HG03565 (cell line): ENCODE measurements at regions not wholly inside any gene's neighbourhood (a gene's known extent, or its start where the extent isn't known, plus 50 kb on each side); places are given as distances from the start of the nearest gene placed in this dataset.

Experiments used
- ATAC-seq: cut with Tn5 transposase; IDR thresholded peaks from one replicate; pipeline ENCODE4 v1.9.1; 2021; ENCODE audit warnings: mild to moderate bottlenecking, moderate library complexity; ENCODE audit not compliant: unreplicated experiment

DNA sequence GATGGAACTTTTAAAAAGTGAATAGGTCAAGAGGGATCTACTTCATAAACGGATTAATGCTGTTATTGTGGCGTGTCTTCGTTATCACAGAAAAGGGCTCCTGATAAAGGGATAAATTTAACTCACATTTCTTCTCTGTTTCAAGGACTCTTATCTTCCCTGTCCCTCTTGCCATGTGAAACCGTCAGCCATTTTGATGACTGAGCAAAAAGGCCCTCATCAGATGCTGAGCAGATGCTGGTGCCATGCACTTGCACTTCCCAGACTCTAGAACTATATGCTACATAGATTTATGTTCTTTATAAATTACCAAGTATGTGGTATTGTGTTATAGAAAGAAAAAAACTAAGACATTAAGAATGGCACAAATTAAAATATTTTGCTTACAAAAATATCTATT is 1011.8 kb upstream of the GBE1 start:
- ATAC-seq = no peak

DNA sequence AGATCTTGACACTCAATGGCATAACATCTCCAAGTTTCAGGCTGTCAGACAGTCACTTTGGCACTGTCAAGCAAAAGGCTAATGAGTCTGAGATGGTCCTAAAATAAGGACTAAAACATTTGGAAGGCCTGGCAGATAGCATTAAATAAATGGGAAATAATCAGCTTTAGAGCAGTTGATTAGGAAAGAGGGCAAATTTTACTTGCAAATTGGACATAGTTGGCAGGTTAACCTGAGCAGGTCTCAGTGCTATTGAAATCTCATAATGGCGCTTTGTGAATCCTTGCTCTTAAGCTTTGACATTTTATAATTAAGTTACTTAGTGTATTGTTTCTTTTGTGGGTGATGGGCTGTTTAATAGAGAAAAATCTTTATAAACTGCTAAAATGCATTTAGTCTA is 1003.1 kb upstream of the GBE1 start:
- ATAC-seq = no peak

DNA sequence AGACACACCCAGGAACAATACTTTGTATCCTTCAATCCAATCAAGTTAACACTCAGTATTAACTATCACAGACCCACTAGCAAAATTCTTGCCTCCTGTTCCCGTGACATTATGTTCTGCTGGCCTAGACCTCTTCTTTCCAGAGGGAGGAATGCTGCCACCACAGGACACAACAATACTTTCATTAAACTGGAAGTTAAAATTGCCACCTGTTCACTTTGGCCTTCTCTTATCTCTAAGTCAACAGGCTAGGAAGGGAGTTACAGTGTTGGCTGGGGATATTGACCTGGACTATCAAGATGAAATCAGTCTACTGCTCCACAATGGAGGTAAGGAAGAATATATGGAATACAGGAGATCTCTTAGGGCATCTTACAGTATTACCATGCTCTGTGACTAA is 1000.4 kb upstream of the GBE1 start:
- ATAC-seq = no peak

DNA sequence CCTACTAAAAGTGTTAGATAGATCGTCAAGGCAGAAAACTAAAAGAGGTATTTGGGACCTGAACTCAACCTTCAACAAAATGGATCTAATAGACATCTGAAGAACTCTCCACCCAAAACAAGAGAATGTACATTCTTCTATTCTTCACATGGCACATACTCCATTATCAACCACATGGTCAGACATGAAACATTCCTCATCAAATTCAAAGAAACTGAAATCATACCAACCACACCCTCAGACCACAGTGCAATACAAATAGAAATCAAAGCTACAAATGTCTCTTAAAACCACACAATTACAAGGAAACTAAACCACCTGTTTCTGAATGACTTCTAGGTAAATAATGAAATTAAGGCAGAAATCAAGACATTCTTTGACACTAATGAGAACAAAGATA is 984.1 kb upstream of the GBE1 start:
- no peak for ATAC-seq

GRCh38 chr3:82743196-82743595 is 981.8 kb upstream of the GBE1 start:
- no peak for ATAC-seq

DNA sequence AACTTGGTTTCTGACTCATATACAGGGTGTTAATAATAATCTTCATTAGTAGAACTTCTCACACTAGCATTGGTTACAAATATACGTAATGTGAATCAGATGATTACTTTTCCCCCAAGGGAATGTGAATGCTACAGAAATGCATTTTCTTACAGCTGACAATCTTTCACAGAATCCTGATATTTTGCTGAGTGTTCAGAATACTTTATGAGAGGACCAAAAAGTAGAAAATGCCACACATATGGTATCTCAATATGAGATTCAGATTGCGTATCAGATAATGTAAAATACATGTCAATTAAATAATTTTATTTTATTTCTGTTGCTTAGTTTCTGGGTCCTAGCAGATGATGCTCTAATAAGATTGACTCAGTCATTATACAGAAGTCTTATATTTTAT is 979.9 kb upstream of the GBE1 start:
- no peak for ATAC-seq

GRCh38 chr3:82739390-82739789 is 977.9 kb upstream of the GBE1 start:
- ATAC-seq = no peak

GRCh38 chr3:82736696-82737277 is 975.3 kb upstream of the GBE1 start:
- no peak for ATAC-seq

GRCh38 chr3:82715091-82715856 is 953.8 kb upstream of the GBE1 start:
- no peak for ATAC-seq

DNA sequence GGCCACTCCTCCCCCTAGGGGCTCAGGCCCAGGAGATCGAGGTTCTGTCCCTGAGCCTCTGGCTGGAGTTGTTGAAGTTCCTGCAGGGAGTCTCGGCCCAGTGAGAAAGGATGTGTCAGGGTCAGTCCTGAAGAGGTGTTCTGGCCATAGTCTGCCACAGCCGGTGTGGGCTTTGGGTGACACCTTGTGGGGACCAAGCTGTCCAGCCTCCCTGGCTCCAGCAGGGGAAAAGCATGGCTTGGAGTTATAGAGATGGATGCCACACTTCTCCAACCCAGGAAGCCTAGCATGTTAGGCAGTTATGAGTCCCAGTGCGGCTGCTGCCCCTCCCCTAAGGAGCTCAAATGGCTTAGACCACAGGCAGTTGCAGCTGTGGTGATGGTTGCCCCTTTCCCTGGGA is 945.6 kb upstream of the GBE1 start:
- no peak for ATAC-seq

DNA sequence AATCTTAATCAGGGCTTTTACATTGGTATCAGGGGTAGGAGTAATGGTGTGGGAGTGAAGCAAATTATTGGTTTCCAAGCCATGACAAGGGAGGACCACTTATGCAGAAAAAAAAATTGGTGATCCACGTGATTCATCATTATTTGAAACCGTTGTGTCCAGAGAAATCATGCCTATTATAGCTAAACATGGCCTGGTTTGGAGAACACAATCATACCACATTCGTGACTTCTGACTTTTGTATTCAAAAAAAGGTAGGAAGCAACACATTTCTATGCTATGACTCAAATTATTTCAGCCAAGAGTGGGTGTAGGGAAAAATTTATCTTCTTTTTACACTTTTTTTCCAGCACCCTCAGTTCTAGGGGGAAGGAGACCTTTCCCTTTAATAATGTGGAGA is 924.3 kb upstream of the GBE1 start:
- ATAC-seq = no peak

DNA sequence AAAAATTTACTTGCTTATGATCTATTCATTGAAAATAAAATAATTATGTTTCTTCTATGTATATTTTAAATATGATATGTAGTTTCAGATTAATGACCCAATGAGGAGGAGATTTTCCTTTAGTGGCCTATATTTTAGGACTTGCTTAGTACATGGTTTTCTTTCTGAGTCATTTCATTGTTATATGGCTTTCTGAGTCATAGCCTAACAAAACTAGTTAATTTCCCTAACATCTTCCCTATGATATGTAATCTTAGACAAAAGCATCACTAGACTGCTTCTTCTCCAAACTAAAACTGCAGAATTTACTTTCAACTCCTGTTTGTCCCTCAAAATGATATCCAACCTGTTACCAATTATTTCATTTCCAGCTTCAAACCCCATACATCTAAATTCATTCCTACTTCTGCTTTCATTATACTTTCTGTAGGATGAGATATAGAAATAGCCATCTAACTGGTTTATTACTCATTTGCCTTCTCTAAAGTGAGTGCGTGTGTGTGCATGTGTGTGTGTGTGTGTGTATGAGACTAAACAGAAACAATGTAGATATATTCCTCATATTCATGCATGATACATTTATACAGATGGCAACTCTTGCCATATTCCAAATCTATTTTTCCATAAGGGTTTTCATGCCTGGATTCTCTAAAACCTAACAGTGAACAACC is 915.0 kb upstream of the GBE1 start:
- no peak for ATAC-seq

DNA sequence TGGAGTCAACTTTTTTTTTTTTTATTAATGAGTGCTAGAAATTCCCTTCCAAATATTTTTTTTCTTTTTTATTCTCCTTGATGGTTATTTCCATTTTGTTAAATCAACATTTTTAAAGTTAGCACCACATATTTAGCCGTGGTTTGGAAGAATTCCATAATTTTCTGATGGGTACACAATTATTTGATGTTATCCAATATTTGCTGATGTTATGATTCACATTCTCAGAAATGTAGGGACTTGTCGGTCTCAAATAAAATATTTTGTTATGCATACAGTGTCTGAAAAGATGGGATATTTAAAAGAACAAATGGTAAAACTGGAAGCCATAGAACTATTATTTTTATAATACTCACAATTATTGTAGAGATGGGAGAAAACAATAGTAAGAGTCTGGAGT is 911.5 kb upstream of the GBE1 start:
- ATAC-seq = no peak

GRCh38 chr3:82671466-82671865 is 910.0 kb upstream of the GBE1 start:
- ATAC-seq = no peak

DNA sequence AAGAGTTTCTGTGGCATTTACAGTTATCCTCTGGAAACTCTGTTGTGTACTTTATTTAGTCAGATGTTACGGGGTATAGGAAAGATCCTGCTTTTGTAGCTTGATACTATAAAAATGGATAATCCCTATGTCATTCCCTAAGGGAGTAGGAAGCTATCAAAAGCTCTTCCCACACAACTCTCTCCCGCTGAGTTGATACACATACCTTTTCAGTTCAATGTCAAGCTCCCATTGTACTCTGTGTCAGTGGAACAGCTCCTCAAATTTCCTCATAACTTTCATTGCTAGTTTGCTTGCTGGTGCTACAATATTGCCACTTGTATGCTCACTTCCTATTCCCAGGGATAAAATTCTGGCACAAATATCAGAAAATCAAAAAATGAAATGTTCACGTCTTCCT is 893.3 kb upstream of the GBE1 start:
- ATAC-seq = no peak

DNA sequence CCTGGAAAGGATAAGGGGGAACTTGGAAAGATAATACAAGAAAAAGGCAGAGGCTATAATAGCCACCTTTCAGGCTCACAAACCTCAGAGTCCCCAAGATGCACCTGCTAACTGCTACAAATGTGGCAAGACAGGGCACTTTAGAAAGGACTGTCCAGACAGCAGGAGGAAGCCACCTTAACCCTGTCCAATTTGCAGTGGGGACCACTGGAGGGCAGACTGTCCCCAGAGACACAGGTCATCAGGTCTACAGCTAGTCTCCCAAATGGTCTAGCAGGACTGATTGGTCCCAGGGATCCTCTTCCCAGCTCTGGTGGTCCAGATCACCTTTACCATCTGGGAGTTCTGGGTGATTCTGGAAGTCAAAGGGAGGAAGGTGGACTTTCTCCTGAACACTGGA is 882.5 kb upstream of the GBE1 start:
- no peak for ATAC-seq

DNA sequence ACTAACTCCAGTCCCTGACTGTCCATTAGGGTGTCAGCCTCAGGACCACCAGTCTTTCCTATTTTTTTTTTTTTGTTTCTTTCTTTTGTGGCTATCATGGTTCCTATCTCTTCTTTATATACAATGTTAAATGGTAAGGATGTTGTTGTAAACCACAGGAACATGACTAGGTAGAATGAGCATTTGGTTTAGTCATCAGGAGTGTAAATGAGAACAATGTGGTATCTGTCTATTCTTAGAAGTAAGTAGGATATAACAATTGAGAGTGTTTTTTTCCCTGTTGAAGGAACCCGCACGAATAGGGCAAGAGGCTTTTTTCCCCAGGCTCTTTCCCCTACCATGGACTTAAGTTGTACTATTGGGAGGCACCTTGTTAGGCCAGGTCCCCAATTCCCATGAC is 880.3 kb upstream of the GBE1 start:
- ATAC-seq = no peak

DNA sequence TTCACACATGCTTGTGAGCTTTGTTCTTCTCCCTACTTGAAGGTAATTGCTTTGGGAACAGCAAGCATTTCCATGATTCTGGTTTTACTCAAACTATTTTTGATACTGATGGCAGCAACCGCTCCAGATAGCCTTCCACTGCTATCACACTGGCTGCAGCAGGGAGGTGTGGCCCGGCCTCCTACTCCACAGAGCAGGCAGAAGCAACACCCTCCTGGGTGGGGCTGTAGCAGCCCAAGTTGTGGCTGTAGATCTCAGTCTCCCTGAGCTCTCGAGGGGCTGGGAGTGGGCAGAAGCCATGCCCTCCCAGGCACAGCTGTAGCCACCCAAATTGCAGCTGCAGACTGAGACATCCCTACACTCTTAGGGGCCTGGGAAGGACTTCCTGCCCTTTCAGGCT is 878.8 kb upstream of the GBE1 start:
- no peak for ATAC-seq

- ATAC-seq = no peak
Observed at GRCh38 chr3:82637574-82637973, 876.1 kb upstream of the GBE1 start.

DNA sequence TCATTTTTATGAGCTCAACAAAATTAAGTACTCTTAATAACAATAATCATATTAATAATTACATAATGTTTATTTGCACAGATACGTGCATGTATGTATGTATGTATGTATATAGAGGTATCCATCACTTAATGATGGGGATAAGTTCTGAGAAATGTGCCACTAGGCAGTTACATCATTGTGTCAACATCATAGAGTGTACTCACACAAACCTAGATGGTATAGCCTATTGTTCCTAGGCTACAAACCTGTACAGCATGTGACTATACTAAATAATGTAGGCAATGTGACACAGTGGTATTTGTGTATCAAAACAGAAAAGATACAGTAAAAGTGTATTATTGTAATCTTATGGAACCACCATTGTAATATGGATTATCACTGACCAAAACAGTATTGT is 874.7 kb upstream of the GBE1 start:
- no peak for ATAC-seq

DNA sequence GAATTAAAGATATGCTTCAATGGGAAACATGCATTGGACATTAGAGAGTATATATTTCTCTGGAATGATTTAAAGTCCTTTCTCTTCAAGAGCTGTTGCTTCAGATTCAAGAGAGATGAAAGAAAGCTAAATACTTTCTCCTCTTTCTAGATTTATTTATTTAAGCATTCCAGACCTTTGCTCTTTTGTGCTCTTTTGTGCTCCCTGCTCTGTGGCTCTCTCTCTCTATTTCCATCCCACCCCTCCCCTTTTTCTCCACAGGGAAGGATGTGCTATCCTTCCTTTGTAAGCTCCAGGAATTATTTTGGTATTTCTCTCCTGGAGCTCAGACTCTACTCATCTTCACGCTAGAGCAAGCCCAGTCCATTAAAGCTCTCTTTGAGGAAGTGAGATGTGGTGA is 871.9 kb upstream of the GBE1 start:
- no peak for ATAC-seq

- no peak for ATAC-seq
Observed at GRCh38 chr3:82629937-82630336, 868.5 kb upstream of the GBE1 start.
